Adrenal gland (tissue), 9 donors: ENCODE measurements at regions not wholly inside any gene's neighbourhood (a gene's known extent, or its start where the extent isn't known, plus 50 kb on each side); places are given as distances from the start of the nearest gene placed in this dataset.
"Not testable (repeated sequence)": the region's sequence is repeated elsewhere in the genome, so short reads cannot be mapped to it uniquely, and the experiment has no call there.

Experiments
- DNase-seq, 7 donors: peaks; one replicate each; pipeline ENCODE4 v3.0.0-alpha.2; 2019 to 2020
- H3K27ac ChIP-seq, 5 donors: fragments of 200-600 bp; sonication (generic) in 4 of 5; 1 replicate in 3 of 5; 2 replicates in 2 of 5; pipeline versions ENCODE4 v1.5.1 to v1.8.0; 2016 to 2020; ENCODE audit warnings: mild to moderate bottlenecking in 1 of 5
- H3K27me3 ChIP-seq: fragments of 200-600 bp; 2 replicates; pipeline ENCODE4 v1.8.0; 2021
- H3K36me3 ChIP-seq, 2 donors: fragments of 200-600 bp; replicated peaks in 1 of 2; 1 replicate in 1 of 2; 2 replicates in 1 of 2; pipeline versions ENCODE4 v1.5.1 to v1.8.0; 2018 to 2022
- H3K4me1 ChIP-seq, 2 donors: fragments of 200-600 bp; replicated peaks in 1 of 2; 1 replicate in 1 of 2; 2 replicates in 1 of 2; pipeline versions ENCODE4 v1.5.1 to v1.8.0; 2018 to 2021
- H3K4me3 ChIP-seq, 4 donors: fragments of 200-600 bp; sonication (generic) in 3 of 4; one replicate each; pipeline ENCODE4 v1.5.1; 2016 to 2018
- H3K9me3 ChIP-seq, 3 donors: fragments of 200-600 bp; sonication (generic) in 1 of 3; replicated peaks in 1 of 3; 1 replicate in 2 of 3; 2 replicates in 1 of 3; pipeline versions ENCODE4 v1.5.1 to v1.8.0; 2016 to 2021
- CTCF ChIP-seq, 6 experiments: fragments of 450-650 bp in 4 of 6; fragments of 200-600 bp in 2 of 6; sonication (generic) in 1 of 6; IDR thresholded peaks; 1 replicate in 5 of 6; 2 replicates in 1 of 6; pipeline versions ENCODE4 v1.5.1 to v1.8.0; 2016 to 2021; ENCODE audit warnings: antibody characterized with exemption in 6 of 6, mild to moderate bottlenecking in 2 of 6, moderate library complexity in 1 of 6
- POLR2A ChIP-seq, 2 donors: fragments of 450-650 bp; IDR thresholded peaks; one replicate each; pipeline ENCODE4 v1.6.1; 2017; ENCODE audit warnings: antibody characterized with exemption in 2 of 2, mild to moderate bottlenecking in 2 of 2, moderate library complexity in 1 of 2
- WGBS, 4 donors: extraction: QIAGEN DNeasy Blood & Tissue Kit in 2 of 4; methylation state at CpG; one replicate each; pipeline versions ENCODE4 v1.1.5 to v1.1.7; 2013 to 2017; 5-methylcytosine and 5-hydroxymethylcytosine counted together
- intact Hi-C, 2 donors: fragments of 100-400 bp; cut with DNase I; formaldehyde crosslinking; loops; one replicate each; pipeline versions ENCODE4 v1.14.1 to v1.15.0; 2022 to 2023
- donor health status: healthy with polysubstance abuse.
- donor health status: Bipolar disorder and iron deficiency.
- donor health status: DM: yes; HTN: yes; CAD: no.
- donor health status: DM: no; HTN: no; CAD: no.
- donor health status: DM: no; HTN: no; CAD: no.

DNA sequence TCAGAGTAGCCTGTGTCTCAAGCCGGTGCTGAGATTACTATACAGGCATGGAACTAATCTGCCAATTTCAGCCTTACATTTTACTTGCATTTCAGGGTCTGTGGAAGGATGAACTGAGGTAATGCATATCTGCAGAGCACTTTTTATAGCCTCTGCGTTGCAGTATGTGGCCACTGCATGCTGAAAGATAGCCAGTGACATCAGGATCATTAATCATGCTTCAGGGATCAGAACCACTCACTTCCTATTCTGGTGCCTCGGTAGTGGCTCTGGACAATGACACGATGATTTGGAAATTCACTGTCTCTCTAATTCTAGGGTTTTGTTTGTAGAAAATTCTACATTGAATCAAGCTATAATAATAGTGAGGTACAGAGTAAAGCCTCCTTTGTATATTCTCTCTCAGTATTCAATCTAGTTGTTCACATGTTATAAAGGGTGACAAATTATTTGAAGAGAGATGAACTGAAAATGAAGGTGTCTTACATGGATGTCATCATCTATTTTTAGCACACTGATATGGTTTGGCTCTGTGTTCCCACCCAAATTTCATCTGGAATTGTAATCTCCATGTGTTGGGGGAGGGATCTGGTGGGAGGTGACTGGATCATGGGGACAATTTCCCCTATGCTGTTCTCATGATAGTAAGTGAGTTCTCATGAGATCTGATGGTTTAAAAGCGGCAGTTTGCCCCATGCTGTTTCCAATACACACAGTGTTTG lies 554.3 kb upstream of the MIS18BP1 start:
- no peak for TF ChIP-seq POLR2A (IDR thresholded peaks at IDR 0.05)
- TF ChIP-seq CTCF (IDR thresholded peaks at IDR 0.05): no peak
- H3K4me1 ChIP-seq: no peaks in the 10 kb centered on the region
- H3K27me3 ChIP-seq: no peaks in the 10 kb centered on the region
- no peak overlapping the region for H3K4me3 ChIP-seq
- intact Hi-C loops: no loop called here
- H3K9me3 ChIP-seq: no peaks in the 10 kb centered on the region
- H3K36me3 ChIP-seq: no peaks in the 10 kb centered on the region
- 58 to 65% (median 62%) methylated on average over 5 of the region's 5 CpGs for WGBS, 4 donors
- no peak for DNase-seq
- no peak overlapping the region for H3K27ac ChIP-seq

- H3K4me3 ChIP-seq: no peak overlapping the region
- no peak for DNase-seq
- no peaks in the 10 kb centered on the region for H3K4me1 ChIP-seq
- TF ChIP-seq CTCF (IDR thresholded peaks at IDR 0.05) (no peak), POLR2A (IDR thresholded peaks at IDR 0.05) (no peak)
- H3K9me3 ChIP-seq: no peaks in the 10 kb centered on the region
- no peak overlapping the region for H3K27ac ChIP-seq
- no peaks in the 10 kb centered on the region for H3K27me3 ChIP-seq
- intact Hi-C loops: no loop called here
- WGBS, 4 donors: 75 to 91% (median 88%) methylated on average over 2 of the region's 2 CpGs
- H3K36me3 ChIP-seq: no peaks in the 10 kb centered on the region
Observed at GRCh38 chr14:45799511-45799910, 546.5 kb upstream of the MIS18BP1 start.

DNA sequence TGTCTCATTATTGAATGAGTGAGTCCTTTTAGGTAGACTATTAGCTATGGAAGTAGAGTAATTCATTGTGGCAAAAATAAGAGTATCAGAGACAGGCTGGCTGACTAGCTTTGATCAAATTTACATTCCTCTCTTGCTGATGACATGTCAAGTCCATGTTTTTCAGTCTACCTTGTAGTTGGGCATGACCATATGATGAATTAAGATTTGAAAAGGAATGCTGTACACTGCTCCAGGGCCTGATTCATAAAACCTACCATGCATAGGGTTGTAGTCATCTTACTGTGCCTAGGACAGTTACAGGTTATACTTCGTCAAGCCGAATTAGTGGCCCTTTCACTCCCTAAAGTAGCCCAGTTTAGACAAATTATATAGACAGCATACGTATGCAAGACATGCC lies 545.7 kb upstream of the MIS18BP1 start:
- no peak overlapping the region for H3K4me3 ChIP-seq
- no peak overlapping the region for H3K27ac ChIP-seq
- H3K36me3 ChIP-seq: no peaks in the 10 kb centered on the region
- intact Hi-C loops: no loop called here
- H3K4me1 ChIP-seq: no peaks in the 10 kb centered on the region
- 82 to 88% (median 86%) methylated on average over 3 of the region's 3 CpGs for WGBS, 4 donors
- H3K9me3 ChIP-seq: no peaks in the 10 kb centered on the region
- no peaks in the 10 kb centered on the region for H3K27me3 ChIP-seq
- TF ChIP-seq POLR2A (IDR thresholded peaks at IDR 0.05) (no peak), CTCF (IDR thresholded peaks at IDR 0.05) (no peak)
- DNase-seq: no peak

DNA sequence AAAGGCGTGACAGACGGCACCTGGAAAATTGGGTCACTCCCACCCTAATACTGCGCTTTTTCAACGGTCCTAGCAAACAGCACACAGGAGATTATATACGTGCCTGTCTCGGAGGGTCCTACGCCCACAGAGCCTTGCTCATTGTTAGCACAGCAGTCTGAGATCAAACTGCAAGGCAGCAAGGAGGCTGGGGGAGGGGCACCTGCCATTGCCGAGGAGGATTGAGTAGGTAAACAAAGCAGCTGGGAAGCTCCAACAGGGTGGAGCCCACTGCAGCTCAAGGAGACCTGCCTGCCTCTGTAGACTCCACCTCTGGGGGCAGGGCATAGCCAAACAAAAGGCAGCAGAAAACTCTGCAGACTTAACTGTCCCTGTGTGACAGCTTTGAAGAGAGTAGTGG lies 543.0 kb upstream of the MIS18BP1 start:
- H3K27me3 ChIP-seq, H3K4me1 ChIP-seq, H3K9me3 ChIP-seq, H3K4me3 ChIP-seq, H3K27ac ChIP-seq, H3K36me3 ChIP-seq, intact Hi-C loops, DNase-seq: not testable (repeated sequence)
- WGBS, 4 donors: 72 to 83% (median 81%) methylated on average over 8 of the region's 8 CpGs

GRCh38 chr14:45793081-45793480 lies 540.1 kb upstream of the MIS18BP1 start:
- Histone ChIP-seq H3K36me3 (no peaks in the 10 kb centered on the region), H3K4me1 (no peaks in the 10 kb centered on the region), H3K9me3 (no peaks in the 10 kb centered on the region), H3K27ac (no peak overlapping the region), H3K4me3 (no peak overlapping the region), H3K27me3 (no peaks in the 10 kb centered on the region)
- intact Hi-C loops: no loop called here
- 74 to 91% (median 84%) methylated on average over 4 of the region's 4 CpGs for WGBS, 4 donors
- no peak for DNase-seq
- TF ChIP-seq CTCF (IDR thresholded peaks at IDR 0.05): no peak
- no peak for TF ChIP-seq POLR2A (IDR thresholded peaks at IDR 0.05)
